ENCODE measurements at regions not wholly inside any gene's neighbourhood (a gene's known extent, or its start where the extent isn't known, plus 50 kb on each side); places are given as distances from the start of the nearest gene placed in this dataset.
"Not testable (repeated sequence)": the region's sequence is repeated elsewhere in the genome, so short reads cannot be mapped to it uniquely, and the experiment has no call there.

GRCh38 chr6:86487660-86488221, 449.6 kb upstream of the HTR1E start:
- CTCF ChIA-PET (ENCODE audit: unreplicated experiment): no interaction called here
- H3K4me3 ChIP-seq (ENCODE audit: low read depth, low read length, poor library complexity, severe bottlenecking): no peak overlapping the region
- H3K36me3 ChIP-seq (ENCODE audit: insufficient read depth, low read length): no peaks in the 10 kb centered on the region
- no peak overlapping the region for H2AFZ ChIP-seq (ENCODE audit: low read length)
- TF ChIP-seq EZH2phosphoT487 (IDR thresholded peaks at IDR 0.05; ENCODE audit: borderline replicate concordance, low read depth, low read length) (no peak), CTCF (conservative IDR thresholded peaks at IDR 0.05; ENCODE audit: low read length) (no peak)
- DNase-seq (ENCODE audit: low spot score): no peak
- intact Hi-C loops (cut with micrococcal nuclease; ENCODE audit: unreplicated experiment): no loop called here
- no peaks in the 10 kb centered on the region for H3K4me1 ChIP-seq (ENCODE audit: insufficient read depth, low read length, poor library complexity, severe bottlenecking)
- no peak overlapping the region for H3K4me2 ChIP-seq (ENCODE audit: low read length)
- H4K20me1 ChIP-seq (ENCODE audit: insufficient read depth, low read length): no peaks in the 10 kb centered on the region
- no peak overlapping the region for H3K27ac ChIP-seq (ENCODE audit: low read depth, low read length, poor library complexity, severe bottlenecking)
- no TSS peak for BruUV-seq (replicated peaks)
- H3K79me2 ChIP-seq (ENCODE audit: insufficient read depth, low read depth, low read length): no peaks in the 10 kb centered on the region
- H3K9me2 ChIP-seq (ENCODE audit: insufficient read depth, low read length): no peaks in the 10 kb centered on the region
- H3K9me3 ChIP-seq (ENCODE audit: low read length): no peaks in the 10 kb centered on the region
- POLR2A ChIA-PET: no interaction called here

GRCh38 chr6:86478316-86478715, 459.0 kb upstream of the HTR1E start:
- H3K9me2 ChIP-seq (ENCODE audit: insufficient read depth, low read length); CTCF ChIA-PET (ENCODE audit: unreplicated experiment); H3K79me2 ChIP-seq (ENCODE audit: insufficient read depth, low read depth, low read length); H4K20me1 ChIP-seq (ENCODE audit: insufficient read depth, low read length); H2AFZ ChIP-seq (ENCODE audit: low read length); BruUV-seq (replicated peaks); DNase-seq (ENCODE audit: low spot score); H3K9me3 ChIP-seq (ENCODE audit: low read length); intact Hi-C loops (cut with micrococcal nuclease; ENCODE audit: unreplicated experiment); H3K4me1 ChIP-seq (ENCODE audit: insufficient read depth, low read length, poor library complexity, severe bottlenecking); H3K4me2 ChIP-seq (ENCODE audit: low read length); H3K36me3 ChIP-seq (ENCODE audit: insufficient read depth, low read length); H3K4me3 ChIP-seq (ENCODE audit: low read depth, low read length, poor library complexity, severe bottlenecking); H3K27ac ChIP-seq (ENCODE audit: low read depth, low read length, poor library complexity, severe bottlenecking): not testable (repeated sequence)
- POLR2A ChIA-PET: interaction anchor here (0.9 kb wide), 1 partner anchor 137 kb away, joined by 3 read pairs; no protein-coding TSS in a partner anchor

GRCh38 chr6:86477500-86478148, 459.7 kb upstream of the HTR1E start:
- no TSS peak for BruUV-seq (replicated peaks)
- intact Hi-C loops (cut with micrococcal nuclease; ENCODE audit: unreplicated experiment): no loop called here
- no peaks in the 10 kb centered on the region for H3K79me2 ChIP-seq (ENCODE audit: insufficient read depth, low read depth, low read length)
- POLR2A ChIA-PET: interaction anchor here (0.9 kb wide), 1 partner anchor 138 kb away, joined by 3 read pairs; no protein-coding TSS in a partner anchor
- H3K4me1 ChIP-seq (ENCODE audit: insufficient read depth, low read length, poor library complexity, severe bottlenecking): no peaks in the 10 kb centered on the region
- no peaks in the 10 kb centered on the region for H3K36me3 ChIP-seq (ENCODE audit: insufficient read depth, low read length)
- H4K20me1 ChIP-seq (ENCODE audit: insufficient read depth, low read length): no peaks in the 10 kb centered on the region
- TF ChIP-seq CTCF (conservative IDR thresholded peaks at IDR 0.05; ENCODE audit: low read length) (no peak), EZH2phosphoT487 (IDR thresholded peaks at IDR 0.05; ENCODE audit: borderline replicate concordance, low read depth, low read length) (no peak)
- H2AFZ ChIP-seq (ENCODE audit: low read length): no peak overlapping the region
- CTCF ChIA-PET (ENCODE audit: unreplicated experiment): no interaction called here
- H3K4me2 ChIP-seq (ENCODE audit: low read length): no peak overlapping the region
- no peak overlapping the region for H3K4me3 ChIP-seq (ENCODE audit: low read depth, low read length, poor library complexity, severe bottlenecking)
- H3K9me2 ChIP-seq (ENCODE audit: insufficient read depth, low read length): no peaks in the 10 kb centered on the region
- H3K27ac ChIP-seq (ENCODE audit: low read depth, low read length, poor library complexity, severe bottlenecking): no peak overlapping the region
- H3K9me3 ChIP-seq (ENCODE audit: low read length): no peaks in the 10 kb centered on the region
- DNase-seq (ENCODE audit: low spot score): no peak

Measured in OCI-LY7 (cell line).